Stimulated activated CD8-positive, alpha-beta memory T cell treated with anti-CD3 and anti-CD28 coated beads, Interleukin-7, amount 100 ng/mL, for 4 hours (primary cell): ENCODE measurements at regions not wholly inside any gene's neighbourhood (a gene's known extent, or its start where the extent isn't known, plus 50 kb on each side); places are given as distances from the start of the nearest gene placed in this dataset.

ENCODE experiments used
- DNase-seq, 2 donors: peaks; one replicate each; pipeline ENCODE4 v3.0.0-alpha.2; 2020; ENCODE audit warnings: low read depth in 2 of 2

GRCh38 chr14:53896726-53897125 is 59.9 kb downstream of the BMP4 start:
- DNase-seq: no peak

DNA sequence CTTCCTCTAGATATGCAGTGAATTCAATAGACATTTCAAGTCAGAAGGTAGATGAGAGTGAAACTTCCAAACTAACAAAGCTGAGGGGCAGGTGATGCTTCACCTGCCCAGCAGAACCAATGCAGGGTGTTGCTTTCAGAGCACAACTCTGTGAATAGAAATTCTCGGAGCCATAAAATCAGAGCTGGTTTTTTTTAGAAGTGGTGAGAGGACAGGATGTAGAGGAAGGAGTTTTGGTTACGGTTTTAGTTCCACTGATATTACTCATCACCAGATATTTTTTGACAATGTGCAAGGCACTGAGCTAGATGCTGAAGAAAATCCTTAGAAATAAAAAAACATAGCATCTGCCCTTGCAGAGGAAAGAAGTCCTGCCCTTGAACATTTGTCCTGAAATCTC is 62.2 kb downstream of the BMP4 start:
- DNase-seq: no peak

GRCh38 chr14:53893374-53893773 is 63.3 kb downstream of the BMP4 start:
- DNase-seq: no peak

GRCh38 chr14:53890611-53891101 is 66.0 kb downstream of the BMP4 start:
- DNase-seq: no peak

DNA sequence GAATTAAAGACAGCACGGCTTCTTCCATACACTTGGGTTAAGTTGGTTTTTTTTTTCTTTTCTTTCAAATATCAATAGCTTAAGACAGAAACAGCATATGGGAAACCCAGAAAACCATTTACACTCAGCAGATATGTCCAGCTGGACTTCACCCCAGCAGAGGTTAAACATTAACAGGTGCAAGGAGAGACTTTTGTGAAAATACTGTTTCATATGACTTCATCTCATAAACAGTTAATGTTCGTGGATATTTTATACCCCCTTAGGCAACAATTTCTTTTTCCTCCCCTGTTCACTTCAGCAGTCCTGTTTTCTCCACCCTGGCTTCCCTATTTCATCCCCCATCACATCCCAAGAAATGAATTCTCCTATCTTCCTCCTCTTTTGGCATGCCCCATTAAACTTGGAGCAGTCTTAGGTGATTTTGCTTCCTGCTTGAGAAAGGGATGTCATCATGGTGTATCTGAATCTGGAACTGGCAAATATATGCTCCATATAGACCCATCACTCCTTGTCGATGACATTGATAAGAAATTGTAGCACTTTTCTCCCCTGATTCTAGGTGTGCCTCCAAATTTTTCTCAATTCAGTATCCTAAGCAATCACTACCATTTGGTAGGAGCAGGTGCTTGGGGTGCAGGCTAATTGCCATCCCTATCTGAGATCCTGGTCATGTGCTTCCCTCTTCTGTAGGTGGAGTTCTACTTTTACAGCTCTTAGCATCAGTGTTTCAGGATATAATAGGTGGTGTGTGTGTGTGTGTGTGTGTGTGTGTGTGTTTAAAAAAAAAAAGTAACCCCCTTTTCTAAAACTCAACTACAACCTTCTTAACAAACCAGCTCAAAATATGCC is 67.9 kb downstream of the BMP4 start:
- DNase-seq: no peak

- DNase-seq: no peak
Observed at GRCh38 chr14:53885136-53885640, 71.4 kb downstream of the BMP4 start.

GRCh38 chr14:53884601-53885000 is 72.0 kb downstream of the BMP4 start:
- no peak for DNase-seq

GRCh38 chr14:53883739-53884138 is 72.9 kb downstream of the BMP4 start:
- no peak for DNase-seq

DNA sequence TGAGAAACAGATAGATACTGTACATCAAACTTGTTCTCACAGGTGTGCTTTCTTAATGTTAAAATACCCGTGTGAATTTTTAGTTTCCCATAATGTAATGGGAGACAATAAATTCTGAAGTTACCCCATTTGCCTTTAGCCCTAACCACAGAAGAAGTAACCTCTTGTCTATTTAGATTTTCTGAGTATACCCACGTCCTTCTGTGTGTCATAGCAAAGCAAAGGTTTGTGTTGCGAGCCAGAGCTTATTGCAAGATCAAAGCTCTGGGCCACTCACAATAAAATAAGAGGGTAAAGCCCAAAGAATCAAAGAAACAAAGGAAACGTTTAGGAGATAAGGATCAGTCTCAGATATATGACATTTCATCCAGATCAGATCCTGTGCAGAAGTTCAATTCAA is 73.9 kb downstream of the BMP4 start:
- DNase-seq: no peak

DNA sequence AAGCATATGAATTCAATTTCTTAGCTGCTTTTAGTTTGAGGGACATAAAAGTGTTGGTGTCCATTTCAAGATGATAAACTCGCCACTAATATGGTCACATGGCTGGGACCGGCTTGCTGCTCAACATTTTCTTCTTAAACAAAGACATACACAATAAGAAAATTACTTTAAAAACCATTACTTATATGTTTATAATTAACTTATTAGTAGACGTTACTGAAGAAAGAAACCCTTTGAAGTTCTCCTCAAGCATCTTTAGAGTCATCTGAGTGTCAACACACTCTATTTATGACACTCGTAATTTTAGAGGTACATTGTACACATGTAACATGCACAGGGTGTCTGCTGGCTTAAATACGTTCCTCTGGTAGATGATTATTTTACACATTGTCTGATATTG is 74.7 kb downstream of the BMP4 start:
- DNase-seq: no peak

DNA sequence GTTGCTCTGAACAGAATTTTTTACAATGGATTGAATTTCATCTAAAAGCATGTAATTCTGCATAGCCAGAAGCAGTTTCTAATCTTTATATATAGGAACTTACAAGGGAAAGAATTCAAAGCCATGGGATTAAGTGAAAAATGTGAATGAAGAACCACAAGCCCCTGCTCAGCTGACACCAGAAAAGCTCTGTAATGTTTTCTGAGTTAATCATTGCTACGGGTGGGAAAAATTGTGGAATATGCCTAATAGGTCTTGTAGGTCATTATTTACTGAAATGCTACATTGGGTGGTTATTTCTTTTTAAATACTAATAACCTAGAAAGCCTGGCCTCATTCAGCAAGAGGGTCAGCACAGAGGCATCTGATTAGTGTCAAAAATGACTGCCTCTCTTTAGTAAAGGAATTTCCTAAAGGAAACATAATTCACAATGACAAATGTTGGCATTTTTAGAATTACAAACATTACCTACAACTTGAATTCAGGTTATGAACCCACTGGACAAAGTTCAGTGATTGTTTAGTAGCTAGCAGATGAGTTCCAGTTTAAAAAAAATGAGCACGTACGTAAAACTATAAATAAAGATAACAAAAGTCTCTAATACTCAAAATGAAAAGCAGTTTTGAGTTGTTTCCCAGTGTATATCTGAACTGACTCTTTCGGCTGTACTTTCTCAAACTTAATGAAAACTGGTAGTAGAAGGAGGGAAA is 75.3 kb downstream of the BMP4 start:
- no peak for DNase-seq

GRCh38 chr14:53880761-53881160 is 75.9 kb downstream of the BMP4 start:
- no peak for DNase-seq

- no peak for DNase-seq
Observed at GRCh38 chr14:53879747-53880146, 76.9 kb downstream of the BMP4 start.

DNA sequence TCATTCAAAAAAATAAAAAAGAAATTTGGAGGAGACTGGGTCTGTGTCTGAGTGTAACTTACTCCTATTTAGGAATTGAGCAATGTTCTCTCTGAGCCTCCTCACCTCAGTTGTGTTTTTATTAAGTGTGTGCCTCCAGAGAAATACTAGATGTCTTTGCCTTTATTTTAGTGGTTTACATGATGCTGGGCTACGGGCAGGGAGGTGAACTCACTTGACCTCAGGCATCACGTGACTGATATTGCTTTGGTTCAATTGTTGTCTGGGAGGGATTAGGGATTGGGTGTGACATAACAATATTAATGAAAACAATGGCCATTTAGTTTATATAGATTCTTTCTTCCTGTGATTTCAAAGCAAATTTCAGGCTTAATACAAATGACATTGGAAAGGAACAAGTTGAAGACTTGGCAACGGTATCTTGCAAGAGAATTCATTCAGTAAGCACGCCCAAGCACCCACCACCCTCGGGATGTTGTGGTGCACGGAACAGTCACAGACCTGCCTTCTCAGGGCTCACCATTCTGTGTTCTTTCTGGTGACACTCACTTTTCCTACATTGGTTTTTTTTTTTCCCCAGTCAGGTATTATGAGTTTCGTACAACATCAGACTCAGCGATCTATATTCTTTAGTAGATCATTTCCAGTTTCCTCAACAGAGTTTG is 77.5 kb downstream of the BMP4 start:
- no peak for DNase-seq

- no peak for DNase-seq
Observed at GRCh38 chr14:53875324-53875897, 81.2 kb downstream of the BMP4 start.

GRCh38 chr14:53874704-53875103 is 81.9 kb downstream of the BMP4 start:
- DNase-seq: no peak

GRCh38 chr14:53872681-53873089 is 83.9 kb downstream of the BMP4 start:
- no peak for DNase-seq

GRCh38 chr14:53871951-53872350 is 84.7 kb downstream of the BMP4 start:
- DNase-seq: no peak

DNA sequence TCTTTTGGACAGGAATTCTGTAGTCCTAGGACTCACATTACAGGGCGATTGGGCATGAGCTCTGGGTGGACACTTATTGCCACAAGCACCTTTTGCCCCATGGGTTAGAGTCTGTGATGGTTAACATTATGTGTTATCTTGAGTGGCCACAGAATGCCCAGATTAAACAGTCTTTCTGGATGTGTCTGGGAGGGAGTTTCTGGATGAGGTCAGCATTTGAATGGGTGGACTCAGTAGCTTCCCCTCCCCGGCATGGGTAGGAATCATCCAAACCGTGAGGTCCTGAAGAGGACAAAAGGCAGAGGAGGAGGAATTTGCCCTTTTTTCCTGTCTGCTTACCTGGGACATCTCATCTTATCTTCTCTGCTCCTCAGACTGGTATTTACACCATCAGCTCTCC is 85.6 kb downstream of the BMP4 start:
- DNase-seq: no peak

- DNase-seq: no peak
Observed at GRCh38 chr14:53865711-53866110, 90.9 kb downstream of the BMP4 start.

DNA sequence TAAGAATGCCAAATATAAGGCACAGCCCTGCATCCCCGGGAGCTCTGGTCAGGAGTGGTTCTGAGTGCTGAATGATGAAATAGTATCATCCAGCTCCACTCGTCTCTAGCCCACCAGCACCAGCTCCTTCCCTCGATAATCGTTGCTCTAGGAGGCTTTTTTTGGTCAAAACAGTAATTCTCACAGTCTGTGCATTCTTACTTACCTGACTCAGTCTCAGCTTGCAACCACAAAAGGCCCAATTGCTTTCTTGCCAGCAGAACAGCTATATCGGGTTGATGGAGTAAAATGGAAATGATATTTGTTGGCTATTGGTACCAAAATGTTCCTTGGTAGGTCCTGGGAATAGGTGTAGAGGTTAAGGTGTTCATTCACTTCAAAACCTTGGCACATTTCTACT is 94.8 kb downstream of the BMP4 start:
- no peak for DNase-seq

DNA sequence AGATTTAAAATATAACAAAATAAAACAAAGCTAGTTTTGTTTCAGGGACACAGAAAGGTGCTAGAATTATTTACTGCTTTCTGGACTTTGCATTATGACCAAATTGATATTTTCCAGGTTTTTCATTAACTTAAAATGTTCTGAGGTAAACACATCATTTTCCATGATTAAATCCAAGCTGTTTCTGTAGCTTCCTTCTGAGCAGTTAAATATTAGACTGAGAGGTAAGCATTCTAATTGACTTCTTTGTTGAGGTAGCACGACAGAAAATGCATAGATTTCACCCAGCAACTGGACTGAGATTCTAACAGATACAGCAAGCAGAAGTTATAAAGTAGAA is 98.3 kb downstream of the BMP4 start:
- DNase-seq: no peak
